GM19324 (cell line): ENCODE measurements at regions not wholly inside any gene's neighbourhood (a gene's known extent, or its start where the extent isn't known, plus 50 kb on each side); places are given as distances from the start of the nearest gene placed in this dataset.

Experiments used
- ATAC-seq: cut with Tn5 transposase; IDR thresholded peaks from one replicate; pipeline ENCODE4 v1.9.1; 2021; ENCODE audit warnings: mild to moderate bottlenecking, moderate library complexity; ENCODE audit not compliant: unreplicated experiment, low FRiP score

DNA sequence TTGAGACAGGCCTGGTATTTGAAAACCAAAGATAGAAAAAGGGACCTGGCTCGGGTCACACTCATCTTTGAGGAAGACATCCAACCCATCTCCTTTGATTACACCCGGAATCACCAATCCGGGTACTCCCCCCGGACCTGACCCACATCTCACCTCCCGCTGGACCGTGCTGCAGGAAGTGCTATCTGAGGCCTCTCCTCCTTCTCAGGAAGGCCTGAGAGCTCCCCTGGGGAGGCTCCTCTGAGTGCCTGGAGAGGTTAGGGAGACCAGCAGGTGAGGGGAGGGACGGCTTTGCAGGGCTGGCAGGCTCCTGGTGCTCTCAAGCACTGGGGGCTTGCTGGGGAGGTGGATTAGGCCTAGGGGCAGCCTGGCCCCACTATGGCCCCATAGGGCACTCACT is 170.9 kb downstream of the ACKR3 start:
- ATAC-seq = no peak

DNA sequence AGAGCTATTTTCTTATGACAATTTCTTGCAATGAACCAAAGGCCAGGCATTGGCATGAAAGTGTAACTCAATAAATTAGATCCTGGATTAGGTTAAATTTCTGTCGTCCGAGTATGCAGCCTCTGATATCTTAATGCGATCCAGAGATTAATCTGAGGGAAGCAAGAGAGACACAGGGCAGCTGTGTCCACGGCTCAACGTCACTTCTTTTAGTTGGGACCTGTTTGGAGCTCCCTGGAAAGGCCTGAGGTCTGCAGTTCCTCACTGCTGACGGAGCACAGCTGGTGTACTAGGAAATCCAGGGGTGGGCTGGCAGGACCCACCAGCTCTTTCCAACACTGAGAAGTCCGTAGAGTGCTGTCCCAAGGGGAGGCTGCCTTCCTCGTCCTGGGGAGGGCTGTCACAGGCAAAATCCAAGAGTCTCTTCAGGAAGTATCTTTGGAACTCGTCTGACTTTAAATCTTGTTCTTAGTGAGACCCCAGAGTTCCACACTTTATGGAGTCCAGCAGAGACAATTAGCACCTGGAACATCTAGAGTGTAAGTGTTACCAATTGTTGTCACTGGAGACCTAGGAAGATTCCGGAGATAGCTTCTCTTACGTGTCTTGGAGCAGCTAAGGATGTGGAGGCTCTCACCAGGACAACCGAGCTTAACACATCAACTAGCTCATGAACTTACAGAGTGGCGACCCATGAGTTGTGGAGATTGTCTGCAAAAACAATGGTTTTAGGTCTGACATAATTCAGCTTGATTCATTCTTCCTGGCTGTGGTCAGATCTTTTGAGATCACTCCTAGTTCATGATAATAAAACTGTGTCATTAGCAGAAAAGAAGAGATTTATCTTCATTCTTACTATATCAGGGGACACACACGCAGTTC is 173.7 kb downstream of the ACKR3 start:
- no peak for ATAC-seq

DNA sequence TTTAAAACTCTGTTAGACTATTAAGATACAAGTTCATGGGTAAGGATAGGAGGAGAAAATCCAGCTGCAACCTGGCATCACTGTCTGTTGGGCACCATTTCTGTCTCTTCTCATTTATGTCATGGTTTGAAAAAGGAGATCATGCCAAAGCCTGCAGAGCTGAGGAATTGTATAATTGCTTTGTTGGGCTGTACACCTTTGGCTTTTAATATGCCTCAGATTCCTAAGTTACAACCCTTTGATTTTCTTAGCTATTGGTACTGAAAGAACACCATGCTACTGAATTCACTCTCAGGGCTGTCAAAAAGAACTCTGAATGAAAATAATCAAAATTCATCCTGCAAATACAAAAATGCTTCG is 174.3 kb downstream of the ACKR3 start:
- no peak for ATAC-seq

DNA sequence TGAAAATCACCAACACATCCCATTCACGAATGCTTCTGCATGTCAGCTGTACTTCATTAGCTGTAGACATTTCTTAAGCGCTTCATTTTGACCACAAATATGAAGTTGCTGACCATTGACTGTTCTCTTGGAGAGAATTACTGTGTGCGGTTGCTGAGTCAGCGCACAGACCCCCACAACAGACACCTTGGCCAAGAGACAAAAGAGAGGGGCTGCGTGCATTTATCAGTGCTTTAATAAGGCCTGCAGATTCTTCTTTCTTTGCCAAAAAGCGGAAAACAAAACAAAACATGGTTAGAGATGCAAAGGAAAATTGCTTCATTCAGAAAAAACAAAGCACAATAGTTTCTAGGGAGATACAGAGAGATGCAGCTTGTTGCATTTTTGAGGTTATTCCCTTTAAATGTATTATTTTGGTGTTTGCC is 174.7 kb downstream of the ACKR3 start:
- ATAC-seq = no peak

DNA sequence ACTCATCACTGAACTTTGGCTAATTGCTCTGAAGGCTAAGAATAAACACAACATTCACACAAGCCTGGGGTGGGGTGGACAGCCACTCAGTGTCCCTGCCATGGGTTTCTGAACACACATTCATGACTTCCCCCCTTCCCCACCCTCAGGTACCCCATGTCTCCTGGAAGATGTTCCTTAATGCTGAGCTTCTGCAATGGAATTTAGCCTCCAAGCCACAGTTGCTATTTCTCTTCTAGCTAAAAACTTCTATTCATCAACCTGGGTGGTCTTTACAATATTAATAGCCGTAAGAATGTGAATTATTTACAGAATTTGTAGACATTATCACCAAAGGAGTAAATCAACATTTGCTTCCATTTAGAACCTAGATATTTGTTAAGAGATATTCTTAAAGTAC is 175.1 kb downstream of the ACKR3 start:
- no peak for ATAC-seq

DNA sequence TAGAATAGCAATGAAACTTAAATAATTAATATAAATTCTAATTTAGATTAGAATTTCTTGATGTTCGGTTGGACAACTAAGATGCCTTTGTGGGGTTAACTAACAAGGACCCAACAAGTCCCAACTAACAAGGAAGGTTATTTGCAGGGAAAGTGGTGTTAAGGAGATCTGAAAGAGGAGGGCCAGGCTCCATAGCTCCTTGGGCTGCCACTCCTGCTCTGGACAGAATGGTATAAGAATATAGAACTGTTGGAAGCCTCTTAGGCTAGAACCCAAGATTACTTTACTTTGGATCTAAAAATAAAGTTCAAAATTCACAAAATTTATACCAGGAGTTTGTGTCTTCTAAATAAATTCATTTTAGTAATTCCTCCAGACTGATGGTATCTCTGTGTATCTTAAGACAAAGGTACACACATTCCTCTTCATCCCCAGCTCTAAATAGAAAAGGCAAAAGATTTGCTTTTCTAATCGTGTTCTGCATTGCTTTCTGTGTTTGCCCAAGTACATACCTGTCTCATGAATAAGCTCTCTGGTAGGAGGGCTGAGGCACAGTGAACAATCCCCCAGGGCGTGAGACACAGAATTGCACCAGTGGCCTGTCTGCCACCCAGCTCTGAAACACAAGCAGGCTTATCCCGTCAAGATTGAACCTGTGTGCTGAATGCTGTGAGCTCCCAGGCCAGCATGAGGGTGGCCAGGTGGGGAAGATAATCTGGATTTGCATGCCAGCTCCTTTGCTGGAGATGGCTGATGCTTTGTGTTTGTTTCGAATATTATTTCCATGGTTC is 176.0 kb downstream of the ACKR3 start:
- ATAC-seq = no peak

DNA sequence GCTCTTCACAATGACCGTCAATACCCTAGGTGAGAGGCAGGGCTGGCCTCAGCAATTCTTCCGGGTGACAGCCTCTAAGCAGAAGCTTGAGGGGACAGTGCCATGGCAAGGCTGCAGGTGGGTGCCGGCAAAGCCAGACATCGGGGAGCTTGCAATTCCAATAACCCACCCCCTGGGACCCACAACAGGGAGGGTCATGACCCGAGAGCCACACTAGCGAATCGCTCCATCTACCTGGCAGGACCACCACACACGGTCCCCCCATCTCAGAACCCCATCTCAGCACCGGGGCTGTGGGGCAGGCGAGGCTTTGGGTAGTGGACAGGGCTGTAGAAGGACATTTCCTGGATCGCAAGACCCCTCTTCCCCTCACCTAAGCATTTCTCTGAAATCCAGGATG is 177.2 kb downstream of the ACKR3 start:
- no peak for ATAC-seq

DNA sequence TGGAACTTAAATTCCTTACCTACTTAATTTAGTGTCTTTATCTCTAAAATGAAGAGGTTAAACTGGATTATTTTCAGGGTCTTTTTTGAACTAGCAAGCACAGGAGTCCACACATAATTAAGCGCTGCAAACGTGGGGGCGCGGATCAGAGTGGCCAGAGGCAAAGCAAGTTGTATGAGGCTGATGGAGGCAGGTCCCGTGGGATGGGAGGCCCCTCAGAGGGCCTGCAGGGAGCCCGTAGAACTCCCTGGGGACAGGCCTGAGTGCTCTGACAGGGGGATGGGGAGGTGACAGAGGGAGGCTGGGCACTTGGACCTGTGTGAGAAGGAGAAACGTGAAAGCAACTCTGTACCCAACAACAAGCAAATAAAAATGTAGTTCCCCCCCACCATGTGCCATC is 177.8 kb downstream of the ACKR3 start:
- ATAC-seq = no peak

DNA sequence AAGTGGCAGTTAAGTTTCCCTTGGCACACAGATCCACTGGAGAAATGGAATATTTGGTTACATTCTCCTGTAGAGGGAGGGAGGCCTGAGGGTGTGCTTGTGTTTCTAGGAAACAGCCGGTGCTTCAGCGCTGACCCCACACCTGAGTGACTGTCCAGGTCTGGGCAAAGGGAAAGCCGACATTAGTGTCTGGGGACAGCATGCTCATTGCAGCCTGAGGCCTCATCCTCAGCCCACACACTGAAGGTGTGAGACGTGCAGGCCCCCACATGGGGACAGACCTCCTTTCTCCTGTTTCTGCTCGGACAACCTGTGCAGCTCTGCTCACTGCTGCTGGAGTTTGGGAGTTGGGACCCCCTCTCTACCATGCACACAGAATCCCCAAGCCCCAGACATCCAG is 178.3 kb downstream of the ACKR3 start:
- ATAC-seq = no peak

DNA sequence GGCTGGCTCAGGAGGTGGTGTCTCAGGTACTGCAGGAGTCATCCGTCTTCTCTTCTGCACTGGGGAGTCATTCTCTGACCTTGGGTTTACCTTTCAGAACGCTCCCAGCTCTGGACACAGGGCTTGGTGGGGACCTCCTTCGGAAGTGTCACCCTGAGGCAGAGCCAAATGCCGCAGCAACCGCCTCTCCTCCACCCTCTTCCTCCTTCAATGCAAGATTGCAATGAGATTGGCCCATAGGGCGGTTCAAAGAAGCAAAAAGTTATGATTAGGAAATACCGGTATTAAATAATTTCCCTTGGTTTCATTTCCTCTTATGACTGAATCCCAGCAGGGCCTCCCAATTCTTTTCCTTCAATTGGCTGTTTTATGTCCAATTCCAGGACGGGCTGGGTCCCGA is 178.8 kb downstream of the ACKR3 start:
- ATAC-seq = no peak

DNA sequence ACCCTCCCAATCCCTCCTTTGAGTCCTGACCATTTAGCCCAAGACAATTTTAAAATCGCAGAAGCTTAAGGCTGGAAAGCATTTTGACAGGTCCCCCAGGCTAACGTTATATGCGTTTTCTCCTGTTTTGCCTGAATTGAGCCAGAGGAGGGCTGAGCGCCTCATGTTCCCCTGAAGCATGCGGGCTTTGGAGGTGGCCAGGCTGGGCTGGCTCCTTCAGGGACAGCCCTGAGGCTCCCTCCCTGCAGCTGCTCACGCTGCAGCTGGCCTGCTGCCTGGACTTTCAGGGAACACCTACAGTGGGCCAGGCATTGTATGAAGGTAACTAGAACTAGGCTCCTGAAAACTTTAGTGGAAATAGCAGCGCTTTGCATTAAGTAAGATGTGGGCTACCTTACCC is 179.2 kb downstream of the ACKR3 start:
- no peak for ATAC-seq

DNA sequence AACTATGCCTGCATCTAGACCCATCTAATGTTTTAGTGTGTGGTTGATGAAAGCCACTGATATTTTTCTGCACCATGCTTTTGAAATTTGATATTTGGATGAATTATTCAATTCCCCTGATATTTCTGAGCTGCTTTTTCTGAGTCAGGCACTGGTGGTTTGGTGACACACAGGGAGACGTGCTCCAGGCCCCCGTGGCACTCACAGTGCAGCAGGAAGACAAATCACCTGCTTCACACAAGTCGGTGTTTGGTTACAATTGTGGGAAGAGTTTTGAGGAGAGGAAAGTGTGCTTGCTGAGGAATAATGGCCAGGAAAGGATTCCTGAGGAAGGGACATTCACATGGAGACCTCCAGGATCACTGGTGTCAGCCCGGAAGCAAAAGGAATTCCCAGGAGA is 179.7 kb downstream of the ACKR3 start:
- ATAC-seq = no peak

DNA sequence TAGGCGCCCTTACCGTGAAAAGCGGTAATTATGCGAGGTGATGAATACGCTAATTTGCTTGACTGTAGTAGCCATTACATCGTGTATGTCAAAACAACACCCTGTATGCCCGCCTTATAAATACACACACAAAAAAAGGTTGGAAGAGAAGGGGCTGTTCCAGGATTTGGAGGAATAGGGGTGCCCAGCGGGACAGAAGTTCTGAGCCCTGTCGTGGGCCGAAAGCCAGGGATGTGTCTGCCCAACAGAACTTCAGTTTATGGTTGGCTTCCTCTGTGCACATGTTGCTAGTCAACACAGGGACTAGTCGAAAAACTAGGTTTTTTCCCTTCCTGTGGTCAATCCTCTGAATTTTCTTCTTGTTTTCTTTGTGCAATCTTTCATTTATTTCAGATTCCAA is 182.5 kb downstream of the ACKR3 start:
- no peak for ATAC-seq

DNA sequence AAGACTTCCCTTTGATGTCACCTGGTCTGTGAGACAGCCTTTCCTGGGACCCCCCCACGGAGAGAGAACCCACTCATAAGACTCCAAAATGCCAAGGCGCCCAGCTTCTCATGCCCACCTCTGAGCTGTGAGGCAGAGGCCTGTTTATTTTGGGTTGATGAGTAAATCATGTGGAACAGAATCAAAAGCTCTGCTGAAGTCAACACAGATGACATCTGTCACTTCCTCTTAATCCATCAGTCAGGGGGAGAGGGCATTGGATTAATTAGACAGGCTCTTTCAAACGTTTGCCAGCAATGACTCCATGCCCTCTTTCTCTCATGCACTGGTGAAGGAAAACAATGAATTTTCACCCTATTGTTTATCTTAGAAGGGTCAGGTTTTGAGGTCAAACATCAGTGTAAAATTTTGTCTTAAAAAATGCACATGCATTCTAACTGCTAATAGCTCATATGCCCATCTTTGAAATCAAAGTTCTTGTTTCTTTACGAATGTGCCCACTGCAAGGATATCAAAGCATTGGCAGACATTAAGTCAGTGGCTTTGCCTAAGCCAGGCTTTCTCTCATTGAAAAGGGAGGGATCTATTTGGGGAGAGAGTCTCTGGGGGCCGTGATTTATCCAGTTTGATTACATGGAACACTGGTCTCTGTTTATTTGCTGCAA is 184.1 kb downstream of the ACKR3 start:
- ATAC-seq = no peak

DNA sequence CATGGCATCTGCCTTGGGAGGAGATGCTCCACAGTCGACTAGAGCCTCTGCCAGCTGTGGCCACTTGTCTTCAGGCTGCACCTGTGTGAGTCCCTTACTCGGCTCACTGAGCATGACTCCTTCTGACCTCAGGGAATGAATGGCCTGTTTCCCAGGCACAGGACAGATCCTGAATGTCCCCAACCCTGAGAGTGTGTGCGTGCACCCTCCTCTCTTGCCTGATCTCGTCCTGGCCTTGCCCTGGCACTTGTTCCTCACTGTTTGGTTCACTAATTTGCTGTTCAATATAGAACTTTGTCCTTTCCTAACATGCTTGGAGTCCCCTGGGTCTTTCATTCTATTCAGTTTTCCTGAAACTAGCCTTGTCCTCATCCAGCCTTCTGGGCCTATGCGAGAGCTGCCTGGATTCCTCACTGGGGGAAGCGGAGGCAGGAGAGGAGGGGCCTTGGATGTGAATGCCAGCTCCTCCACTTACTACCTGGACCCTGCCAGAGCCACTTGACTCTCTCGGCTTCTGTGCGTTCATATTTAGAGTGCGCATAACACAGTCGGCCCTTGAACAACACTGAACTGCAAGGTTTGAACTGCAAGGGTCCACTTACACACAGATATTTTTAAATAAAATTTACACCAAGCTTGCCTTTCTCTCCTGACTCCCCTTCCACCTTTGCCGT is 184.8 kb downstream of the ACKR3 start:
- no peak for ATAC-seq

DNA sequence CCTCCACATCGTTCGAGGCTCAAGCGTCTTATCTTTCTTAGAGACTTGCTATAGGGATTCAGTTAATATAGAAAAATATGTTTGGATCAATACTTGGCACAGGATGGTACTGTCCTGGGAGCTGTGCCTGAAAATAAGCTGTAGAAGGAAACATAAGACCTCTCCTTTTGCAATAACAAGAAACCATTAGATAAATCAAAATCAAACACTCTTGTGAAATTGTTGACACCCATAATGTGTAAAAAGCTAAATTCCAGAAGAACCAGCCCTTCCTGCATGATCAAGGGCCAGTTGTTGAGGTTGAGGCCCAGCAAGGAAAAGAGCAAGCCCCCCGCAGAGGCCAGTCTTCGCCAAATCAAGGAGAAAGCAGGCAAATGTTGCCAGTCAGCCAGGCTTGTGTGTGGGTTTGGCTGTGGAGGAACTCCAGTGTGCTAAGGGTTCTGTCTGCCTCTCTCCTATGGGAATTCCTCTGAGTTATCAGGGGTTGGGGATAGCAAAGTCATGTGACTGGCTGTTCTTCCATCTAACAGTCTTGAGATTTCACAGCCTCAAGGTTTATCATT is 185.7 kb downstream of the ACKR3 start:
- ATAC-seq = no peak

DNA sequence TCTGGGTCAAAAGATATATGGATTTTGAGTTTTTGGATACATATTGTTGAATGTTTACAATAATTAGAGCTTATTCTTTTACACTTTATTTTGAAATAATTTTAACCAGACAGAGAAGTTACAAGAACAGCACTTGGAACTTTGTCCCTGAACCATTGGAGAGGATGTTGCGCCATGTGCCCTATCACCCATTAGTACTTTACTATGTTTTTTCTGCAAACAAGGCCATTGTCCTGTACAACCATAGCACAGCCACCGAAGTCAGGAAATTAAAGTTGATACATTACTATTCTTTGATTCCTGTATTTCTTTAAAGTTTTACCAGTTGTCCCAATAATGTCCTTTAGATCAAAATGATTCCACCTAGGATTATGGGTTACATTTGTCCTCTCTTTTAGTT is 188.8 kb downstream of the ACKR3 start:
- ATAC-seq = no peak

DNA sequence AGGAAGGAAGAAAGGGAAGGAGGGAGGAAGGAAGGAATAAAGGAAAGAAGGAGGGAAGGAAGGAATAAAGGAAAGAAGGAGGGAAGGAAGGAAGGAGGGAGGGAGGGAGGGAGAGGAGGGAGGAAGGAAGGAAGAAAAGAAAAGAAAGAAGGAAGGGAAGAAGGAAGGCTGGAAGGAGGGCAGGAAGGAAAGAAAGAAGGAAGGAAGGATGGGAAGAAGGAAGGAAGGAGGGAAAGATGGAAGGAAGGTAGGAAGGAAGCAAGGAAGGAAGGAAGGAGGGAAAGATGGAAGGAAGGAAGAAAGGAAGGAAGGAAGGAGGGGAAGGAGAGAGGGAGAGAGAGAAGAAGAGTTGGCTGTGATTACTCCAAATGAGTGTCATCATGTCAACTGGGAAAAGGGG is 190.6 kb downstream of the ACKR3 start:
- no peak for ATAC-seq

DNA sequence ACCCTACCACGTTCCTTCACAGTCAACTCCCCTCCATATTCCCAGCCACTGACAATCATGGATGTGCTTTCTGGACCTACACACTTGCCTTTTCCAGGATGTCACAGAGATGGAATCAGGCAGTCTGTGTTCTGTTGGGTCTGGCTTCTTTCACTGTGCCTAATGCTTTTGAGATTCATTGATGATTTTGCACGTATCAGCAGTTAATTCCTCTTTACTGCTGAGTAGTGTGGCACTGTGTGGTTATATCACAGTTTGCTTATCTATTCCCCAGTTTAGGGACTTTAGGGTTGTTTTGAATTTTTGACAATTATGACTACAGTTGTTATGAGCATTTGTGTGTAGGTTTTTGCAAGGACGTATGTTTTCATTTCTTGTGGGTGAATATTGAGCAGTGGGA is 191.7 kb downstream of the ACKR3 start:
- no peak for ATAC-seq

DNA sequence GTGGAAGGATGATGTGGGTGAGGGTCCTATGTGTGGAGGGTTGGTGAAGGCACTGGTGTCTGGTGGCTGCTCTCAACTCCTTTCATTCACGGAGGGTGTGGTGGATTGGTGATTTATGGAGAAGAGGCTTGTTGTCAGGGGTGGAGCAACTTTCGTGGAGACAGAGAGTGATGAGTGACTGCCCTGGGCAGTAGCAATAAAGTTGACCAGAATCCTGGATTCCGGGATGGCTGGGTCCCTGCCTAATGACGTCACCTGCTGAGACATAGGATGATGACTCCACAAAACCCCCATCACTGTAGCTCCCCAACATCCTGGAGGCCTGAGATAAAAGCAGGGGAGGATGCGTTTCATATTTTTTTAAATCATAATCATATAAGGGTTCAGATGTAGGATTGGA is 193.0 kb downstream of the ACKR3 start:
- no peak for ATAC-seq

DNA sequence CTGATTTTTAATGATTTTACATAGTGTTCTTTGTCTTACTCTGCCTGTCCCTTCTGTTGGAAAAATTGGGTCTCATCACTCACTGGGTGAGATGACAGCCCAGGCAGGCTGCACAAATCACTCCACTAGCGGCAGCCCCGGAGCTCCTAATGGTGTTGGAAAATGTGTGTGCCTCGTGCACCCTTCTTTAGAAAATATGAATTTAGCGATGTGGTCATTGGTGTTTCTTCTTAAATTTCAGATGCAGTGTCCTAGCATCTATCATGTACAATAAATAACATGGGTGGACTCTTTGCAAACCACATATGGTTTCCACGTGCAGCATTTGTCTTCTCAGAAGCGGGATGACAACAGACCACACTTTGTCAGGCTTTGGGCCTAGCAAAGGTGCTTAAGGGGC is 194.2 kb downstream of the ACKR3 start:
- ATAC-seq = no peak
